ENCODE measurements at regions not wholly inside any gene's neighbourhood (a gene's known extent, or its start where the extent isn't known, plus 50 kb on each side); places are given as distances from the start of the nearest gene placed in this dataset.

DNA sequence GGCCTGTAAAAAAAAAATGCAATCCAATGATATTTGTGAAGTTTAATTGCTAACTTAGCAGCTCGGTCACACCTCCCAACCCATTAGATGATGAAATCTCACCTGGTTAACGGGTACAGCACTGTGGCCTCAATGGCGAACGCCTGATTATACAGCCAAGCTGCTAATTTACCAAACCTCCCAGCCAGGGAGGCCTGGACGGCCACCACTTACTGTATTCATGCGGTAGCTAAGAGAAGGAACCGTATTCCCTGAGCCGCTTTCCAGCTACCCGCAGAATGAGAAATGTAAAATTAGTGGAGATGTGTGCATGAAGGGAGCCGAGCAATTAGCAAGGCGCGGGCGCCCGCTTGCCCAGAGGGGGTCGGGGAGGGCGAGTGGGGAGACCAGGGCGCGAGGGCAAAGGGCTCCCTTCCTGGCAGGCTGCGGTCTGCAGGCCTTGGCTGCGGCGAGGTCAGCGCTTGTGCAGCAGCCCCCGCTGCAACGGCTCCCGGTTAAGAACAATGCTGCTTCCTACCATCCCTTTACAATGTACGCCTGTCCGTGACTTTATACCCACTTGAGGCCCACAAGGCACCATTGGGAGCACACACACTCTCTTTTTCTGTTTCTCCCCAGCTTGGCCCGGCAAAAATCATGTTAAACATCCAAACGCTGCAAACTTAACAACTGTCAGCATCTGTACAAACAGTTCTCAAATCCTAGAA lies 70.4 kb upstream of the TBCA start:
- no peak for TF ChIP-seq BRCA1 (IDR thresholded peaks at IDR 0.05; ENCODE audit: low read depth, low read length)
- TF ChIP-seq, protein P1, sequence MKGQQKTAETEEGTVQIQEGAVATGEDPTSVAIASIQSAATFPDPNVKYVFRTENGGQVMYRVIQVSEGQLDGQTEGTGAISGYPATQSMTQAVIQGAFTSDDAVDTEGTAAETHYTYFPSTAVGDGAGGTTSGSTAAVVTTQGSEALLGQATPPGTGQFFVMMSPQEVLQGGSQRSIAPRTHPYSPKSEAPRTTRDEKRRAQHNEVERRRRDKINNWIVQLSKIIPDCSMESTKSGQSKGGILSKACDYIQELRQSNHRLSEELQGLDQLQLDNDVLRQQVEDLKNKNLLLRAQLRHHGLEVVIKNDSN (IDR thresholded peaks at IDR 0.05; ENCODE audit: borderline replicate concordance, extremely low read length, insufficient read depth, low read depth, low read length) = no peak
- TF ChIP-seq REST (IDR thresholded peaks at IDR 0.05; ENCODE audit: low read depth, low read length) = no peak
- no peak for TF ChIP-seq ZBTB40 (IDR thresholded peaks at IDR 0.05; ENCODE audit: borderline replicate concordance)
- no peak for TF ChIP-seq MYC (IDR thresholded peaks at IDR 0.05; ENCODE audit: insufficient read depth, insufficient read length, insufficient replicate concordance, low read length, severe bottlenecking)
- no peak for TF ChIP-seq TBL1XR1 (IDR thresholded peaks at IDR 0.05; ENCODE audit: low read depth, low read length)
